ENCODE measurements at regions not wholly inside any gene's neighbourhood (a gene's known extent, or its start where the extent isn't known, plus 50 kb on each side); places are given as distances from the start of the nearest gene placed in this dataset.

GRCh38 chr5:56529666-56530430 is 285.5 kb upstream of the MAP3K1 start:
- no peak for ATAC-seq
- CTCF ChIA-PET: no interaction called here
- H3K27ac Mint-ChIP-seq: no peak overlapping the region

GRCh38 chr5:56527174-56527573 is 288.2 kb upstream of the MAP3K1 start:
- Mint-ChIP-seq H3K4me3 (no peak overlapping the region), H3K36me3 (ENCODE audit: low read depth) (no peaks in the 10 kb centered on the region), H3K4me1 (peaks cover 8% of the 10 kb centered on the region), H3K27ac (no peak overlapping the region), H3K9me3 (ENCODE audit: low read depth) (no peaks in the 10 kb centered on the region), H3K27me3 (no peaks in the 10 kb centered on the region)
- ATAC-seq (no peak), DNase-seq (no peak)
- POLR2A ChIA-PET: no interaction called here
- intact Hi-C loops (cut with DNase I, micrococcal nuclease): no loop called here
- CTCF ChIA-PET: interaction anchor here (0.8 to 1.1 kb wide), 2 partner anchors 122 to 1024 kb away, joined by 3 read pairs; no protein-coding TSS in a partner anchor

More at GRCh38 chr5:56529666-56530430, 285.5 kb upstream of the MAP3K1 start:
- Mint-ChIP-seq H3K4me1 (peaks cover 16% of the 10 kb centered on the region), H3K36me3 (ENCODE audit: low read depth) (no peaks in the 10 kb centered on the region), H3K4me3 (no peak overlapping the region), H3K27me3 (no peaks in the 10 kb centered on the region), H3K9me3 (ENCODE audit: low read depth) (no peaks in the 10 kb centered on the region)
- no peak for DNase-seq
- intact Hi-C loops (cut with DNase I, micrococcal nuclease): no loop called here
- POLR2A ChIA-PET: no interaction called here

GRCh38 chr5:56525113-56525512 is 290.2 kb upstream of the MAP3K1 start:
- Mint-ChIP-seq H3K9me3 (ENCODE audit: low read depth) (no peaks in the 10 kb centered on the region), H3K36me3 (ENCODE audit: low read depth) (no peaks in the 10 kb centered on the region), H3K4me3 (no peak overlapping the region), H3K27me3 (no peaks in the 10 kb centered on the region), H3K4me1 (peaks cover 8% of the 10 kb centered on the region), H3K27ac (no peak overlapping the region)
- DNase-seq: peak; percentile 10
- intact Hi-C loops (cut with DNase I, micrococcal nuclease): no loop called here
- ATAC-seq: no peak
- CTCF ChIA-PET: no interaction called here
- POLR2A ChIA-PET: no interaction called here

- Mint-ChIP-seq H3K4me1 (peaks cover 8% of the 10 kb centered on the region), H3K27me3 (no peaks in the 10 kb centered on the region), H3K27ac (no peak overlapping the region), H3K9me3 (ENCODE audit: low read depth) (no peaks in the 10 kb centered on the region), H3K4me3 (no peak overlapping the region), H3K36me3 (ENCODE audit: low read depth) (no peaks in the 10 kb centered on the region)
- no peak for ATAC-seq
- intact Hi-C loops (cut with DNase I, micrococcal nuclease): loop anchor here in 1 of 2 experiments (1.0 kb wide), 1 partner anchor 31 kb away; no protein-coding TSS in a partner anchor
- ChIA-PET CTCF (interaction anchor here (0.9 kb wide), 1 partner anchor 180 kb away, joined by 3 read pairs; no protein-coding TSS in a partner anchor), POLR2A (no interaction called here)
- no peak for DNase-seq
Observed at GRCh38 chr5:56523790-56524575, 290.9 kb upstream of the ANKRD55 start.

GRCh38 chr5:56522960-56523359 is 289.8 kb upstream of the ANKRD55 start:
- no peak overlapping the region for H3K27ac Mint-ChIP-seq
- no peaks in the 10 kb centered on the region for H3K36me3 Mint-ChIP-seq (ENCODE audit: low read depth)

GRCh38 chr5:56522169-56522568 is 289.0 kb upstream of the ANKRD55 start:
- Mint-ChIP-seq H3K36me3 (ENCODE audit: low read depth) (no peaks in the 10 kb centered on the region), H3K9me3 (ENCODE audit: low read depth) (no peaks in the 10 kb centered on the region), H3K27ac (no peak overlapping the region), H3K27me3 (no peaks in the 10 kb centered on the region), H3K4me3 (no peak overlapping the region), H3K4me1 (peaks cover 13% of the 10 kb centered on the region)
- CTCF ChIA-PET: no interaction called here
- DNase-seq: no peak
- no peak for ATAC-seq
- intact Hi-C loops (cut with DNase I, micrococcal nuclease): no loop called here
- POLR2A ChIA-PET: no interaction called here

More at GRCh38 chr5:56522960-56523359, 289.8 kb upstream of the ANKRD55 start:
- DNase-seq (no peak), ATAC-seq (no peak)
- H3K9me3 Mint-ChIP-seq (ENCODE audit: low read depth): no peaks in the 10 kb centered on the region
- intact Hi-C loops (cut with DNase I, micrococcal nuclease): no loop called here
- peaks cover 10% of the 10 kb centered on the region for H3K4me1 Mint-ChIP-seq
- H3K27me3 Mint-ChIP-seq: no peaks in the 10 kb centered on the region
- ChIA-PET CTCF (interaction anchor here (0.9 kb wide), 1 partner anchor 179 kb away, joined by 3 read pairs; no protein-coding TSS in a partner anchor), POLR2A (no interaction called here)
- H3K4me3 Mint-ChIP-seq: no peak overlapping the region

GRCh38 chr5:56520986-56521730 is 288.0 kb upstream of the ANKRD55 start:
- Mint-ChIP-seq H3K27ac (no peak overlapping the region), H3K36me3 (ENCODE audit: low read depth) (no peaks in the 10 kb centered on the region), H3K27me3 (no peaks in the 10 kb centered on the region), H3K4me1 (peaks cover 18% of the 10 kb centered on the region), H3K9me3 (ENCODE audit: low read depth) (no peaks in the 10 kb centered on the region), H3K4me3 (no peak overlapping the region)
- intact Hi-C loops (cut with DNase I, micrococcal nuclease): no loop called here
- ChIA-PET POLR2A (no interaction called here), CTCF (interaction anchor here (0.5 kb wide), 1 partner anchor 598 kb away, joined by 3 read pairs; no protein-coding TSS in a partner anchor)
- no peak for DNase-seq
- no peak for ATAC-seq

- no peaks in the 10 kb centered on the region for H3K27me3 Mint-ChIP-seq
- no peak for ATAC-seq
- intact Hi-C loops (cut with DNase I, micrococcal nuclease): no loop called here
- no peaks in the 10 kb centered on the region for H3K36me3 Mint-ChIP-seq (ENCODE audit: low read depth)
- ChIA-PET POLR2A (interaction anchor here (1.0 kb wide), 1 partner anchor 696 kb away, joined by 3 read pairs; no protein-coding TSS in a partner anchor), CTCF (interaction anchor here (0.8 kb wide), 1 partner anchor 39 kb away, joined by 3 read pairs; no protein-coding TSS in a partner anchor)
- no peak overlapping the region for H3K4me3 Mint-ChIP-seq
- H3K27ac Mint-ChIP-seq: no peak overlapping the region
- no peaks in the 10 kb centered on the region for H3K9me3 Mint-ChIP-seq (ENCODE audit: low read depth)
- H3K4me1 Mint-ChIP-seq: peaks cover 15% of the 10 kb centered on the region
- no peak for DNase-seq
Observed at GRCh38 chr5:56518820-56519219, 285.7 kb upstream of the ANKRD55 start.

GRCh38 chr5:56517011-56517416 is 283.9 kb upstream of the ANKRD55 start:
- Mint-ChIP-seq H3K9me3 (ENCODE audit: low read depth) (no peaks in the 10 kb centered on the region), H3K27ac (no peak overlapping the region), H3K36me3 (ENCODE audit: low read depth) (no peaks in the 10 kb centered on the region), H3K27me3 (no peaks in the 10 kb centered on the region), H3K4me3 (no peak overlapping the region), H3K4me1 (peaks cover 28% of the 10 kb centered on the region)
- intact Hi-C loops (cut with DNase I, micrococcal nuclease): no loop called here
- ATAC-seq: no peak
- peak; percentile 24 for DNase-seq
- ChIA-PET CTCF (interaction anchor here (2.2 kb wide), 1 partner anchor 246 kb away, joined by 6 read pairs; no protein-coding TSS in a partner anchor), POLR2A (no interaction called here)

- no peaks in the 10 kb centered on the region for H3K36me3 Mint-ChIP-seq (ENCODE audit: low read depth)
- CTCF ChIA-PET: interaction anchor here (2.2 kb wide), 1 partner anchor 246 kb away, joined by 6 read pairs; no protein-coding TSS in a partner anchor
- no peak for ATAC-seq
- DNase-seq: no peak
- H3K27me3 Mint-ChIP-seq: no peaks in the 10 kb centered on the region
- H3K4me1 Mint-ChIP-seq: peaks cover 28% of the 10 kb centered on the region
- H3K4me3 Mint-ChIP-seq: no peak overlapping the region
- intact Hi-C loops (cut with DNase I, micrococcal nuclease): no loop called here
- POLR2A ChIA-PET: no interaction called here
- H3K9me3 Mint-ChIP-seq (ENCODE audit: low read depth): no peaks in the 10 kb centered on the region
- no peak overlapping the region for H3K27ac Mint-ChIP-seq
Observed at GRCh38 chr5:56516441-56516840, 283.3 kb upstream of the ANKRD55 start.

- ChIA-PET CTCF (interaction anchor here (2.2 kb wide), 1 partner anchor 245 kb away, joined by 6 read pairs; no protein-coding TSS in a partner anchor), POLR2A (no interaction called here)
- Mint-ChIP-seq H3K4me3 (no peak overlapping the region), H3K9me3 (ENCODE audit: low read depth) (no peaks in the 10 kb centered on the region), H3K4me1 (peaks cover 28% of the 10 kb centered on the region), H3K36me3 (ENCODE audit: low read depth) (no peaks in the 10 kb centered on the region), H3K27me3 (no peaks in the 10 kb centered on the region), H3K27ac (no peak overlapping the region)
- DNase-seq (no peak), ATAC-seq (no peak)
- intact Hi-C loops (cut with DNase I, micrococcal nuclease): no loop called here
Observed at GRCh38 chr5:56516035-56516434, 282.9 kb upstream of the ANKRD55 start.

Measured in activated CD4-positive, alpha-beta T cell treated with anti-CD3 and anti-CD28 coated beads for 36 hours (primary cell).